GM12878 (cell line): ENCODE measurements at regions not wholly inside any gene's neighbourhood (a gene's known extent, or its start where the extent isn't known, plus 50 kb on each side); places are given as distances from the start of the nearest gene placed in this dataset.

ENCODE experiments used
- ATAC-seq: fragments of 200-7000 bp; cut with Tn5 transposase; 3 replicates; pipeline ENCODE4 v1.9.1; 2020; ENCODE audit warnings: mild to moderate bottlenecking, moderate library complexity
- BruUV-seq: library from RNA; stranded (reverse); fragments of 400-500 nt; replicated peaks from 2 replicates; lab custom pipeline; 2021; lab: Mats Ljungman, UMichigan
- CTCF ChIA-PET: fragments of 300-600 bp; sonication (Branson Sonifier 250); formaldehyde crosslinking; extraction: SDS; loops from one replicate; lab custom pipeline; 2021; ENCODE audit warnings: inconsistent platforms; lab: Yijun Ruan, JAX
- POLR2A ChIA-PET: fragments of 350-600 bp; formaldehyde crosslinking; extraction: SDS; loops from one replicate; lab custom pipeline; 2021; ENCODE audit warnings: inconsistent platforms; lab: Charles Lee
- RAD21 ChIA-PET: fragments of 300-600 bp; sonication (Branson Sonifier 250); formaldehyde crosslinking; loops from one replicate; lab custom pipeline; 2023; ENCODE audit warnings: antibody characterized with exemption; ENCODE audit not compliant: unreplicated experiment; lab: Charles Lee
- SMC1A ChIA-PET: fragments of 300-600 bp; sonication (Branson Sonifier 250); formaldehyde crosslinking; loops from one replicate; lab custom pipeline; 2023; ENCODE audit not compliant: unreplicated experiment, uncharacterized antibody; lab: Charles Lee
- DNase-seq: peaks from one replicate; pipeline ENCODE4 v3.0.0-alpha.2; 2011; ENCODE audit warnings: low read depth, low spot score
- FAIRE-seq: peaks from 3 replicates; lab custom pipeline; 2011; peaks lifted over from hg19 to GRCh38; lab: Jason Lieb, UNC
- H2AFZ ChIP-seq: 2 replicates; pipeline ENCODE4 v1.6.0; 2011; ENCODE audit warnings: low read depth, low read length, control low read depth; ENCODE audit not compliant: control insufficient read depth
- H3K27ac ChIP-seq: 2 replicates; pipeline ENCODE4 v1.5.1; 2011; ENCODE audit warnings: control low read depth; ENCODE audit not compliant: control insufficient read depth, insufficient read depth
- H3K27me3 ChIP-seq, 2 experiments: replicated peaks in 1 of 2; 2 replicates each; pipeline versions ENCODE4 v1.6.0 to v1.6.1; 2011; ENCODE audit warnings: low read length in 1 of 2; ENCODE audit not compliant: control insufficient read depth in 2 of 2, insufficient read depth in 2 of 2
- H3K36me3 ChIP-seq, 2 experiments: 2 replicates each; pipeline ENCODE4 v1.5.1; 2011; ENCODE audit warnings: low read length in 1 of 2; ENCODE audit not compliant: control insufficient read depth in 2 of 2, insufficient read depth in 2 of 2
- H3K4me1 ChIP-seq: 2 replicates; pipeline ENCODE4 v1.6.1; 2011; ENCODE audit warnings: mild to moderate bottlenecking, low read length, moderate library complexity, mixed read lengths; ENCODE audit not compliant: control insufficient read depth, insufficient read depth
- H3K4me2 ChIP-seq: 2 replicates; pipeline ENCODE4 v1.6.0; 2011; ENCODE audit warnings: control low read depth; ENCODE audit not compliant: control insufficient read depth, insufficient read depth
- H3K4me3 ChIP-seq: fragments of 200-600 bp; sonication (generic); 2 replicates; pipeline ENCODE4 v1.5.1; 2016
- H3K79me2 ChIP-seq: 2 replicates; pipeline ENCODE4 v1.6.0; 2011; ENCODE audit warnings: low read length; ENCODE audit not compliant: control insufficient read depth, insufficient read depth
- H3K9ac ChIP-seq: 2 replicates; pipeline ENCODE4 v1.8.0; 2011; ENCODE audit warnings: low read length, control low read depth, mixed read lengths; ENCODE audit not compliant: control insufficient read depth, insufficient read depth
- H3K9me3 ChIP-seq: replicated peaks from 3 replicates; pipeline ENCODE4 v1.5.1; 2011; ENCODE audit warnings: mild to moderate bottlenecking, low read length; ENCODE audit not compliant: control insufficient read depth, insufficient read depth
- H4K20me1 ChIP-seq: 2 replicates; pipeline ENCODE4 v1.6.0; 2011; ENCODE audit not compliant: control insufficient read depth, insufficient read depth
- CHD1 ChIP-seq: IDR thresholded peaks from 2 replicates; pipeline ENCODE4 v1.6.1; 2012; ENCODE audit warnings: low read depth, low read length, improper control_type of control experiment
- FOS ChIP-seq: IDR thresholded peaks from 3 replicates; pipeline ENCODE4 v1.6.1; 2011; ENCODE audit warnings: borderline replicate concordance; ENCODE audit not compliant: insufficient read length; ENCODE audit errors: extremely low read depth
- IKZF2 ChIP-seq, 2 experiments: fragments of 450-650 bp; IDR thresholded peaks; 2 replicates each; pipeline ENCODE4 v1.6.1; 2017; ENCODE audit warnings: mild to moderate bottlenecking in 2 of 2, moderate library complexity in 2 of 2
- KAT2A ChIP-seq: conservative IDR thresholded peaks from 2 replicates; pipeline ENCODE4 v1.6.1; 2011; ENCODE audit warnings: low read depth, low read length; ENCODE audit not compliant: control insufficient read depth
- MAX ChIP-seq: IDR thresholded peaks from 2 replicates; pipeline ENCODE4 v1.6.1; 2012; ENCODE audit warnings: low read depth, low read length, improper control_type of control experiment
- MYB ChIP-seq: fragments of 150-350 bp; IDR thresholded peaks from 2 replicates; pipeline ENCODE4 v1.6.1; 2014; ENCODE audit warnings: mild to moderate bottlenecking, low read depth, low read length, borderline replicate concordance
- POLR2AphosphoS5 ChIP-seq: IDR thresholded peaks from 2 replicates; pipeline ENCODE4 v1.6.1; 2011; ENCODE audit warnings: mild to moderate bottlenecking, low read length, inconsistent platforms
- RBBP5 ChIP-seq: fragments of 200-600 bp; sonication (generic); conservative IDR thresholded peaks from 2 replicates; pipeline ENCODE4 v1.6.1; 2016
- SIN3A ChIP-seq: IDR thresholded peaks from 2 replicates; pipeline ENCODE4 v1.6.1; 2012; ENCODE audit warnings: low read depth, low read length, improper control_type of control experiment
- SREBF1 ChIP-seq: IDR thresholded peaks from 2 replicates; pipeline ENCODE4 v1.6.1; 2012; ENCODE audit warnings: mild to moderate bottlenecking, low read length
- TAF1 ChIP-seq: IDR thresholded peaks from 2 replicates; pipeline ENCODE4 v1.6.1; 2011; ENCODE audit warnings: mild to moderate bottlenecking, low read depth, low read length, borderline replicate concordance
- TCF12 ChIP-seq: IDR thresholded peaks from 2 replicates; pipeline ENCODE4 v1.6.1; 2011; ENCODE audit warnings: low read depth, mild to moderate bottlenecking, low read length
- YBX1 ChIP-seq: fragments of 450-650 bp; IDR thresholded peaks from 2 replicates; pipeline ENCODE4 v1.6.1; 2016; ENCODE audit warnings: antibody characterized with exemption
- ZBTB4 ChIP-seq: fragments of 450-650 bp; formaldehyde crosslinking; IDR thresholded peaks from 2 replicates; pipeline ENCODE4 v1.4.0; 2022; ENCODE audit warnings: mild to moderate bottlenecking, moderate library complexity
- WGBS: methylation state at CpG from one replicate; pipeline ENCODE4 v1.1.6; 2016; ENCODE audit warnings: low lambda C conversion rate; ENCODE audit not compliant: insufficient replicate concordance, insufficient coverage; ENCODE audit errors: missing lambda C conversion rate; 5-methylcytosine and 5-hydroxymethylcytosine counted together
- in situ Hi-C: fragments of 300-500 bp; cut with MboI; formaldehyde crosslinking; loops from 9 replicates; pipeline ENCODE4 v1.14.3; 2018; ENCODE audit warnings: mixed read lengths
- intact Hi-C: fragments of 100-400 bp; cut with micrococcal nuclease; formaldehyde crosslinking; loops from one replicate; pipeline ENCODE4 v1.14.2; 2022; ENCODE audit not compliant: unreplicated experiment
- TF ChIP-seq, protein P1 (sequence below): IDR thresholded peaks from 2 replicates; pipeline ENCODE4 v1.6.1; 2011; ENCODE audit warnings: low read depth, low read length, improper control_type of control experiment, borderline replicate concordance
- TF ChIP-seq, protein P2 (sequence below): IDR thresholded peaks from 2 replicates; pipeline ENCODE4 v1.6.1; 2012; ENCODE audit warnings: low read depth, low read length, improper control_type of control experiment

GRCh38 chr12:88970740-88971139 lies 381.6 kb downstream of the DUSP6 start:
- H3K4me1 ChIP-seq, result no peaks in the 10 kb centered on the region
- no peak overlapping the region for H3K9ac ChIP-seq
- TF ChIP-seq, protein P1, sequence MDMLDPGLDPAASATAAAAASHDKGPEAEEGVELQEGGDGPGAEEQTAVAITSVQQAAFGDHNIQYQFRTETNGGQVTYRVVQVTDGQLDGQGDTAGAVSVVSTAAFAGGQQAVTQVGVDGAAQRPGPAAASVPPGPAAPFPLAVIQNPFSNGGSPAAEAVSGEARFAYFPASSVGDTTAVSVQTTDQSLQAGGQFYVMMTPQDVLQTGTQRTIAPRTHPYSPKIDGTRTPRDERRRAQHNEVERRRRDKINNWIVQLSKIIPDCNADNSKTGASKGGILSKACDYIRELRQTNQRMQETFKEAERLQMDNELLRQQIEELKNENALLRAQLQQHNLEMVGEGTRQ, result no peak
- TF ChIP-seq IKZF2 (IDR thresholded peaks at IDR 0.05) (no peak), TCF12 (no peak), KAT2A (no peak), YBX1 (no peak), MAX (no peak), ZBTB4 (no peak), CHD1 (no peak), FOS (no peak), TAF1 (no peak), POLR2AphosphoS5 (no peak), SREBF1 (no peak), RBBP5 (no peak), MYB (no peak), SIN3A (no peak)
- TF ChIP-seq, protein P2, sequence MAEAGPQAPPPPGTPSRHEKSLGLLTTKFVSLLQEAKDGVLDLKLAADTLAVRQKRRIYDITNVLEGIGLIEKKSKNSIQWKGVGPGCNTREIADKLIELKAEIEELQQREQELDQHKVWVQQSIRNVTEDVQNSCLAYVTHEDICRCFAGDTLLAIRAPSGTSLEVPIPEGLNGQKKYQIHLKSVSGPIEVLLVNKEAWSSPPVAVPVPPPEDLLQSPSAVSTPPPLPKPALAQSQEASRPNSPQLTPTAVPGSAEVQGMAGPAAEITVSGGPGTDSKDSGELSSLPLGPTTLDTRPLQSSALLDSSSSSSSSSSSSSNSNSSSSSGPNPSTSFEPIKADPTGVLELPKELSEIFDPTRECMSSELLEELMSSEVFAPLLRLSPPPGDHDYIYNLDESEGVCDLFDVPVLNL, result no peak
- no peak overlapping the region for H3K27ac ChIP-seq
- H2AFZ ChIP-seq, result no peak overlapping the region
- RAD21 ChIA-PET, result no interaction called here
- no peak overlapping the region for H3K4me2 ChIP-seq
- in situ Hi-C loops (no loop called here), intact Hi-C loops (no loop called here)
- H3K9me3 ChIP-seq, result no peaks in the 10 kb centered on the region
- BruUV-seq, result no TSS peak
- ATAC-seq (no peak), FAIRE-seq (no peak), DNase-seq (no peak)
- H3K36me3 ChIP-seq, result no peaks in the 10 kb centered on the region
- 45% methylated on average over 1 of the region's 1 CpG for WGBS
- no peaks in the 10 kb centered on the region for H3K79me2 ChIP-seq
- POLR2A ChIA-PET, result no interaction called here
- no peaks in the 10 kb centered on the region for H4K20me1 ChIP-seq
- SMC1A ChIA-PET, result no interaction called here
- H3K27me3 ChIP-seq, result no peaks in the 10 kb centered on the region
- H3K4me3 ChIP-seq, result no peak overlapping the region
- CTCF ChIA-PET, result no interaction called here
